KMS-11 (cell line): ENCODE measurements at regions not wholly inside any gene's neighbourhood (a gene's known extent, or its start where the extent isn't known, plus 50 kb on each side); places are given as distances from the start of the nearest gene placed in this dataset.
"Not testable (repeated sequence)": the region's sequence is repeated elsewhere in the genome, so short reads cannot be mapped to it uniquely, and the experiment has no call there.

ENCODE experiments used
- H2AFZ ChIP-seq: fragments of 200-600 bp; sonication (generic); 2 replicates; pipeline ENCODE4 v1.6.1; 2016; ENCODE audit warnings: antibody characterized with exemption, mixed run types, low read depth
- H3K27ac ChIP-seq: fragments of 200-600 bp; sonication (generic); 2 replicates; pipeline ENCODE4 v1.6.1; 2016; ENCODE audit warnings: mild to moderate bottlenecking, mixed run types
- H3K27me3 ChIP-seq: fragments of 200-600 bp; sonication (generic); 2 replicates; pipeline ENCODE4 v1.6.1; 2017; ENCODE audit warnings: mild to moderate bottlenecking, low read depth, mixed run types, moderate library complexity; ENCODE audit not compliant: insufficient read depth
- H3K36me3 ChIP-seq: fragments of 200-600 bp; sonication (generic); 2 replicates; pipeline ENCODE4 v1.6.1; 2017; ENCODE audit warnings: mild to moderate bottlenecking, mixed run types; ENCODE audit not compliant: insufficient read depth
- H3K4me1 ChIP-seq: fragments of 200-600 bp; sonication (generic); 2 replicates; pipeline ENCODE4 v1.6.1; 2016; ENCODE audit warnings: mild to moderate bottlenecking, low read depth, mixed run types; ENCODE audit not compliant: poor library complexity, severe bottlenecking
- H3K4me2 ChIP-seq: fragments of 200-600 bp; sonication (generic); 2 replicates; pipeline ENCODE4 v1.7.0; 2016; ENCODE audit warnings: mild to moderate bottlenecking, mixed run types
- H3K4me3 ChIP-seq: fragments of 200-600 bp; sonication (generic); IDR thresholded peaks from 2 replicates; pipeline ENCODE4 v1.6.1; 2017; ENCODE audit warnings: low read depth, low read length, mixed read lengths; ENCODE audit not compliant: insufficient read depth
- H3K79me2 ChIP-seq: fragments of 200-600 bp; sonication (generic); 2 replicates; pipeline ENCODE4 v1.6.1; 2016; ENCODE audit warnings: low read depth, mixed run types; ENCODE audit not compliant: insufficient read depth
- H3K9ac ChIP-seq: fragments of 200-600 bp; sonication (generic); 2 replicates; pipeline ENCODE4 v1.6.1; 2016; ENCODE audit warnings: mild to moderate bottlenecking, mixed run types
- H4K20me1 ChIP-seq: fragments of 200-600 bp; sonication (generic); 2 replicates; pipeline ENCODE4 v1.6.1; 2016; ENCODE audit warnings: mild to moderate bottlenecking, mixed run types; ENCODE audit not compliant: insufficient read depth
- TF ChIP-seq, protein P1 (sequence below): fragments of 200-600 bp; sonication (generic); conservative IDR thresholded peaks from 2 replicates; pipeline ENCODE4 v1.6.1; 2017; ENCODE audit warnings: low read depth, mild to moderate bottlenecking, antibody characterized with exemption, low read length, moderate library complexity, mixed read lengths

GRCh38 chr3:94374439-94375161 lies 311.7 kb downstream of the NSUN3 start:
- Histone ChIP-seq H3K4me2 (no peak overlapping the region), H3K79me2 (no peaks in the 10 kb centered on the region)
- TF ChIP-seq, protein P1, sequence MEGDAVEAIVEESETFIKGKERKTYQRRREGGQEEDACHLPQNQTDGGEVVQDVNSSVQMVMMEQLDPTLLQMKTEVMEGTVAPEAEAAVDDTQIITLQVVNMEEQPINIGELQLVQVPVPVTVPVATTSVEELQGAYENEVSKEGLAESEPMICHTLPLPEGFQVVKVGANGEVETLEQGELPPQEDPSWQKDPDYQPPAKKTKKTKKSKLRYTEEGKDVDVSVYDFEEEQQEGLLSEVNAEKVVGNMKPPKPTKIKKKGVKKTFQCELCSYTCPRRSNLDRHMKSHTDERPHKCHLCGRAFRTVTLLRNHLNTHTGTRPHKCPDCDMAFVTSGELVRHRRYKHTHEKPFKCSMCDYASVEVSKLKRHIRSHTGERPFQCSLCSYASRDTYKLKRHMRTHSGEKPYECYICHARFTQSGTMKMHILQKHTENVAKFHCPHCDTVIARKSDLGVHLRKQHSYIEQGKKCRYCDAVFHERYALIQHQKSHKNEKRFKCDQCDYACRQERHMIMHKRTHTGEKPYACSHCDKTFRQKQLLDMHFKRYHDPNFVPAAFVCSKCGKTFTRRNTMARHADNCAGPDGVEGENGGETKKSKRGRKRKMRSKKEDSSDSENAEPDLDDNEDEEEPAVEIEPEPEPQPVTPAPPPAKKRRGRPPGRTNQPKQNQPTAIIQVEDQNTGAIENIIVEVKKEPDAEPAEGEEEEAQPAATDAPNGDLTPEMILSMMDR, result no peak

DNA sequence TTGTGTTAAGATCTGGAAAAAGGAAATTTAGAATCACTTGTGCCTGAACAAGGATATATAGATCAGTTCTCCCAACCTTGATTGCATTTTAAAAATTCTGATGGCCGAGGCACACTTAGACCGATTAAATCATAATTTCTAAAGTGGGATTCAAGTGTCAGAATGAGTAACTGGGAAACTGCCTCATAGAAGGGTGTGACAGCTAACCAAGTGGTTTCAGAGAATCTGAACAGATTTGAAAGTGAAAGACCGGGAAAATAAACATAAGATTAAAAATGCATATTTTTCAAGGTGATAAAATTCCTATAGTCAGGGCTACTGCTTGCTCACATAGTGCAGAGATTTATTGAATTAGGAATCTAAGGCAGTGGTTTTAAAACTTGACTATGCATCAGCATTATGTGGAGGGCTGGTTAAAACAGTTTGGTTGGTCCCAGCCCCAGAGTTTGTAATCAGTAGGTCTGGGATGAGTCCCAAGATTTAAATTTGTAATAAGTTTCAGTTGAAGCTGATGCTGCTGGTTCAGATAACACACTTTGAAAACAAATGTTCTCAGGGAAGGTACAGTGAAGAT lies 314.3 kb downstream of the NSUN3 start:
- not testable (repeated sequence) for H2AFZ ChIP-seq, H3K4me1 ChIP-seq, H3K27ac ChIP-seq, H3K4me3 ChIP-seq, H3K79me2 ChIP-seq, H4K20me1 ChIP-seq, H3K9ac ChIP-seq, H3K27me3 ChIP-seq, H3K36me3 ChIP-seq, H3K4me2 ChIP-seq

More at GRCh38 chr3:94374439-94375161, 311.7 kb downstream of the NSUN3 start:
- Histone ChIP-seq H3K4me3 (no peak overlapping the region), H3K27me3 (no peaks in the 10 kb centered on the region), H3K36me3 (no peaks in the 10 kb centered on the region), H3K4me1 (no peaks in the 10 kb centered on the region), H3K27ac (no peak overlapping the region), H2AFZ (no peak overlapping the region), H4K20me1 (no peaks in the 10 kb centered on the region), H3K9ac (no peak overlapping the region)

DNA sequence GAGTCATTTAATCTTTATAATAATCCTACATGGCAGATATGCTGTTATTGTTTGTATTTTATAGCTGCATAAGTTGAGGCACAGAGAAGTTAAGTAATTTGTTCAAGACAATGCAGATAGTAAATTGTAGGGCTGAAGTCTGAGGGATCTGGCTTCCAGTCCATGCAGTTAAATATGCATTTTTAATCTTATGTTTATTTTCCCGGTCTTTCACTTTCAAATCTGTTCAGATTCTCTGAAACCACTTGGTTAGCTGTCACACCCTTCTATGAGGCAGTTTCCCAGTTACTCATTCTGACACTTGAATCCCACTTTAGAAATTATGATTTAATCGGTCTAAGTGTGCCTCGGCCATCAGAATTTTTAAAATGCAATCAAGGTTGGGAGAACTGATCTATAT lies 315.0 kb downstream of the NSUN3 start:
- not testable (repeated sequence) for H3K9ac ChIP-seq, H3K4me2 ChIP-seq, H3K27me3 ChIP-seq, H3K4me3 ChIP-seq, H4K20me1 ChIP-seq, H3K4me1 ChIP-seq, H3K27ac ChIP-seq, H3K36me3 ChIP-seq, H3K79me2 ChIP-seq, H2AFZ ChIP-seq

DNA sequence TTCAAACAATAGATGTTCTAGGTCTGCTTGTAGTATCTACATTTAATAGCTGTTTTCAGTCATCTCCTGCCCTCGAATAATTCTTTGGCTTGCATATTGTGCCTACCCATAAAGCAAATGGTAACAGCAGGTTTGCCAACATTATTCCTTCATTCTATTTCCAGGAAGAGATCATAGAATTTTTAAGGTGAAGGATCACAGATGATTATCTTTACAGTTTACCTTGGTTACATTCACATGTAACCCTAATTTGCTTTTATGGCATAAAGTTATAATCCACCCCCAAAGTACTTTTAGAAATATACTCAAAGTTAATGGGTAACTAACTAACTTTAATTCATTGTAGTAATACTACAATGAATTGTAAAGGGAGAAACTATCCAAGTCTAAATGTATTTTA lies 315.5 kb downstream of the NSUN3 start:
- Histone ChIP-seq H4K20me1 (no peaks in the 10 kb centered on the region), H3K27me3 (no peaks in the 10 kb centered on the region), H3K27ac (no peak overlapping the region), H3K4me1 (no peaks in the 10 kb centered on the region), H2AFZ (no peak overlapping the region), H3K79me2 (no peaks in the 10 kb centered on the region), H3K9ac (no peak overlapping the region), H3K4me3 (no peak overlapping the region), H3K4me2 (no peak overlapping the region), H3K36me3 (no peaks in the 10 kb centered on the region)
- TF ChIP-seq, protein P1, result no peak

- H3K4me3 ChIP-seq, result no peak overlapping the region
- TF ChIP-seq, protein P1, result no peak
- no peak overlapping the region for H3K9ac ChIP-seq
- H3K4me1 ChIP-seq, result no peaks in the 10 kb centered on the region
- no peaks in the 10 kb centered on the region for H4K20me1 ChIP-seq
- H3K27me3 ChIP-seq, result no peaks in the 10 kb centered on the region
- H3K27ac ChIP-seq, result no peak overlapping the region
- H2AFZ ChIP-seq, result no peak overlapping the region
- H3K79me2 ChIP-seq, result no peaks in the 10 kb centered on the region
- no peak overlapping the region for H3K4me2 ChIP-seq
- no peaks in the 10 kb centered on the region for H3K36me3 ChIP-seq
Observed at GRCh38 chr3:94379264-94379663, 316.4 kb downstream of the NSUN3 start.
